Brain microvascular endothelial cell (primary cell): ENCODE measurements at regions not wholly inside any gene's neighbourhood (a gene's known extent, or its start where the extent isn't known, plus 50 kb on each side); places are given as distances from the start of the nearest gene placed in this dataset.
A peak's percentile ranks its signal among the peaks of the same experiment; 100 is the strongest.

Source experiments
- DNase-seq: peaks from one replicate; pipeline ENCODE4 v3.0.0-alpha.2; 2020
- H3K27ac ChIP-seq: fragments of 250-450 bp; sonication (Bioruptor Pico); 2 replicates; pipeline ENCODE4 v1.5.1; 2020; ENCODE audit warnings: mild to moderate bottlenecking, moderate library complexity
- H3K27me3 ChIP-seq: fragments of 250-450 bp; sonication (Bioruptor Pico); replicated peaks from 2 replicates; pipeline ENCODE4 v1.5.1; 2020; ENCODE audit warnings: mild to moderate bottlenecking
- H3K36me3 ChIP-seq: fragments of 250-450 bp; sonication (Bioruptor Pico); replicated peaks from 2 replicates; pipeline ENCODE4 v1.5.1; 2020; ENCODE audit warnings: mild to moderate bottlenecking
- H3K4me3 ChIP-seq: 2 replicates; pipeline ENCODE4 v1.5.1; 2011; ENCODE audit warnings: low read depth, mild to moderate bottlenecking, control low read depth, low read length, moderate library complexity
- in situ Hi-C: cut with HindIII; loops from 2 replicates; pipeline ENCODE4 v1.10.0; 2017; ENCODE audit warnings: low sequenced_read_pairs, low pct_ligation_motif_present
- TF ChIP-seq, protein P1 (sequence below): IDR thresholded peaks from 2 replicates; pipeline ENCODE4 v1.5.1; 2011; ENCODE audit warnings: low read depth, mild to moderate bottlenecking, moderate library complexity, low read length, control low read depth, inconsistent platforms; ENCODE audit errors: missing control alignments

DNA sequence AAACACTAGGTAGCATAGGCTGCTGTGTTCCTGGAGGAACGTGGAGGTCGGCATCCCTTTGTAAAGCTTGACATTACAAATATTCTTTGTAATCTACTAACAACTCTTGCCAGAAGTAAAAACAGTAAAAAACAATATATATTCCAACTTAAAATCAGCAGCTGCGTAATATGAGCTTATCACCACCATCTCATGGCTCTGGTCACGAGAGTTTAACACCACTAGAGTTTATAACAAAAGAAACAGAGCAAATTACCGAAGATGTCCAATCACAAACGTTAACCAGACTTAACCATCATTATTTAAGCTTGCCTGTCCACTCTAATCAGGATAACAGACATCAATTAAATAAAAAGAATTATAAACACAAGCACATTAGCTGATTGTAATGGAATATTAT is 236.7 kb downstream of the PCDH7 start:
- H3K4me3 ChIP-seq, result no peak overlapping the region
- H3K36me3 ChIP-seq, result no peaks in the 10 kb centered on the region
- in situ Hi-C loops, result no loop called here
- H3K27ac ChIP-seq, result no peak overlapping the region
- DNase-seq, result no peak
- TF ChIP-seq, protein P1, sequence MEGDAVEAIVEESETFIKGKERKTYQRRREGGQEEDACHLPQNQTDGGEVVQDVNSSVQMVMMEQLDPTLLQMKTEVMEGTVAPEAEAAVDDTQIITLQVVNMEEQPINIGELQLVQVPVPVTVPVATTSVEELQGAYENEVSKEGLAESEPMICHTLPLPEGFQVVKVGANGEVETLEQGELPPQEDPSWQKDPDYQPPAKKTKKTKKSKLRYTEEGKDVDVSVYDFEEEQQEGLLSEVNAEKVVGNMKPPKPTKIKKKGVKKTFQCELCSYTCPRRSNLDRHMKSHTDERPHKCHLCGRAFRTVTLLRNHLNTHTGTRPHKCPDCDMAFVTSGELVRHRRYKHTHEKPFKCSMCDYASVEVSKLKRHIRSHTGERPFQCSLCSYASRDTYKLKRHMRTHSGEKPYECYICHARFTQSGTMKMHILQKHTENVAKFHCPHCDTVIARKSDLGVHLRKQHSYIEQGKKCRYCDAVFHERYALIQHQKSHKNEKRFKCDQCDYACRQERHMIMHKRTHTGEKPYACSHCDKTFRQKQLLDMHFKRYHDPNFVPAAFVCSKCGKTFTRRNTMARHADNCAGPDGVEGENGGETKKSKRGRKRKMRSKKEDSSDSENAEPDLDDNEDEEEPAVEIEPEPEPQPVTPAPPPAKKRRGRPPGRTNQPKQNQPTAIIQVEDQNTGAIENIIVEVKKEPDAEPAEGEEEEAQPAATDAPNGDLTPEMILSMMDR, result no peak
- H3K27me3 ChIP-seq, result no peaks in the 10 kb centered on the region

DNA sequence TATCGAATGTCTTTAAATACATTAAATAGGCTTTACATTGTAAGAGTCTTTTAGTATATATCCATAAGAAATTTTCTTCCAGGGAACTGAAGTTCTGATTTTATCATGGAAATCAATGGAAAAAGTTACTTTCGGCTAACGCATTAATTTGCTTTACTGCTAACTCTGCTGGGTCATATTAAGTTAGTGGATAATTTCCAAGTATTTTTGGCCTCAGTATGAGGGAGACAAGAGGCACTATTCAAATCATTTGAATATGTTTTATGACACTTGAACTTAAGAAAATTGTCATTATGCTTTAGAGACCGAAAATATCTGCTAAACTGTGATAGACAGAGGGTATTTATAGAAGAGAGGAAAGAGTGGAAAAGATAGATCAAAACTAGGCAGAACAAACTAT is 237.5 kb downstream of the PCDH7 start:
- TF ChIP-seq, protein P1, result no peak
- Histone ChIP-seq H3K36me3 (no peaks in the 10 kb centered on the region), H3K27me3 (no peaks in the 10 kb centered on the region), H3K4me3 (no peak overlapping the region), H3K27ac (no peak overlapping the region)
- DNase-seq, result no peak
- in situ Hi-C loops, result no loop called here

DNA sequence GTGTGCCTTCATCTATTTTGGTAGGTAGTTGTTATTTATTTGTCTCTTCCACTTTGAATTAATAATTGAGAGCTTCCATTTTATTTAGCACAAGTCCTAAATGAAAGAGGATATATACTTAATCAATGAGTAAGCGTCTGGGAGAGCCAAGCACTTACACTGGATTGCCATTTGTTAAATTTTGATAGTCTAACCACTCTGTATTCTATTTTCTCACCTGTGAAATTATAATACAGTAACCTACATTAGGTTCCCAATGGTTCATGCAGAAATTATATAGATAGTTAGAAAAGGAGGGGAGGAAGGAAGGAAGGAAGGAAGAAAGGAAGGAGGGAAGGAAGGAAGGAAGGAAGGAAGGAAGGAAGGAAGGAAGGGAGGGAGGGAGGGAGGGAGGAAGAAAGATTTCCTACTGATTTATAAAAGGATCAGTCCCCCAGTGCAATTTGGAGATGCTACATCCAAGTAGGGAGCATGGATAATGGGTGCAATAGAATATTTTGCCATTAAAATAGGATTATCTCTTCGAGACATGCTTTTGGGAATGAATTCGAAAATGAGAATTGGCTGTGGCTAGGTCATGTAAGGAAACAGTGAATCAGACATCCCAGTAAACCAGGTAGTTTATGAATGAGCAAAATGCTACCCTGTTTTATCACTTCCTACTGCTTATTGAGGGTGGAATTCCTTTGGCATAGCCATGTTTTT is 239.8 kb downstream of the PCDH7 start:
- H3K27me3 ChIP-seq, result no peaks in the 10 kb centered on the region
- TF ChIP-seq, protein P1, result no peak
- no peak for DNase-seq
- in situ Hi-C loops, result no loop called here
- H3K36me3 ChIP-seq, result no peaks in the 10 kb centered on the region
- no peak overlapping the region for H3K4me3 ChIP-seq
- H3K27ac ChIP-seq, result no peak overlapping the region

DNA sequence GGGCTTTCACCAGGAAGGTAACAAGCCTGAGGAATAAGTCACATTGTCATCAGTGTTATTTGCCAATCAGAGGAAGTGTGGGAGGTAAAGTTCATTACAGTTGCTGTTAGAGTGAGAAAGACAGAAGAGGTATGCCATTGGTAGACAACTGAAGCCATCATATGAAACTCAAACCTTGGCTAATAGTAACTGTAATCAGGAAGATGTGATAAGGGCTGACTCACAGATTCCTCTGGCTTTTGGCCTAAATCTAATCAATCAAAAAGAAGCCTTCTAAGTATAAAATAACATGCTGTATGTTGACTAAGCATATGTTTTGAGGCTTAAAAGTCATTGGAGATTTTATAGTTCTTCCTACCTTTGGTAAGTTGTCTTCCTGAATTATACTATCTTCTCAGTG is 242.8 kb downstream of the PCDH7 start:
- in situ Hi-C loops, result no loop called here
- TF ChIP-seq, protein P1, result no peak
- no peak overlapping the region for H3K27ac ChIP-seq
- peak; percentile 63 for DNase-seq
- H3K27me3 ChIP-seq, result no peaks in the 10 kb centered on the region
- no peak overlapping the region for H3K4me3 ChIP-seq
- H3K36me3 ChIP-seq, result no peaks in the 10 kb centered on the region

DNA sequence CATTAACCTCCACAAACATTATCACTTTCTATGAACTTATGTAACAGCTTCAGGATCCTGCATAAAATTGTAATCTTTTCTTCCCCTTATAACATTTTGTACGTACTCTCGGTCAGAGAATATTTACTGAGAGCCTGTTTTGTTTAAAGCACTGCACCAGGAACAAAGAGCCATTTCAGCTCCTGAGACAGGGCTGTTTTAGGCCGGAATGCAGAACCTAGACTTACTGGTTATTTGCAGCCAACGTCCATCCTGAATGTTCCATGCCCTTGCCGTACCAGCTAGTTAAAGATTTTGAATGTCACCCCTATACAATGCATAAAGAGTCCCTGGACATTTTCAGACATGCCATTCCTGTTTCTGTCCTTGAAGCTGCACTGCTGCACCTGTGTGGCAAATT is 248.8 kb downstream of the PCDH7 start:
- H3K27ac ChIP-seq, result no peak overlapping the region
- in situ Hi-C loops, result no loop called here
- no peak overlapping the region for H3K4me3 ChIP-seq

More for the DNA sequence above, 248.8 kb downstream of the PCDH7 start:
- no peaks in the 10 kb centered on the region for H3K27me3 ChIP-seq
- no peaks in the 10 kb centered on the region for H3K36me3 ChIP-seq
- no peak for DNase-seq
- TF ChIP-seq, protein P1, result no peak
